Esophagus squamous epithelium (tissue), 5 donors: ENCODE measurements at regions not wholly inside any gene's neighbourhood (a gene's known extent, or its start where the extent isn't known, plus 50 kb on each side); places are given as distances from the start of the nearest gene placed in this dataset.

Experiments
- DNase-seq: peaks from one replicate; lab custom pipeline; 2025; lab: John Stamatoyannopoulos, UW
- H3K27ac ChIP-seq, 4 donors: fragments of 200-600 bp; sonication (generic); one replicate each; pipeline ENCODE4 v1.5.1; 2016 to 2019; ENCODE audit warnings: mild to moderate bottlenecking in 1 of 4
- H3K27me3 ChIP-seq, 4 donors: fragments of 200-600 bp; sonication (generic); 1 replicate in 3 of 4; 2 replicates in 1 of 4; pipeline versions ENCODE4 v1.5.1 to v1.6.0; 2017 to 2021; ENCODE audit warnings: antibody characterized with exemption in 1 of 4
- H3K36me3 ChIP-seq, 3 donors: fragments of 200-600 bp; sonication (generic); one replicate each; pipeline ENCODE4 v1.5.1; 2016 to 2019
- H3K4me1 ChIP-seq, 3 donors: fragments of 200-600 bp; sonication (generic); one replicate each; pipeline ENCODE4 v1.5.1; 2017 to 2019
- H3K4me3 ChIP-seq, 4 donors: fragments of 200-600 bp; sonication (generic); 1 replicate in 3 of 4; 2 replicates in 1 of 4; pipeline ENCODE4 v1.5.1; 2016 to 2019; ENCODE audit warnings: mild to moderate bottlenecking in 2 of 4, moderate library complexity in 1 of 4
- H3K9me3 ChIP-seq, 3 donors: fragments of 200-600 bp; sonication (generic); one replicate each; pipeline ENCODE4 v1.5.1; 2016 to 2019
- POLR2A ChIP-seq, 4 donors: fragments of 450-650 bp; IDR thresholded peaks; one replicate each; pipeline ENCODE4 v1.6.1; 2017; ENCODE audit warnings: antibody characterized with exemption in 4 of 4, mild to moderate bottlenecking in 4 of 4, moderate library complexity in 3 of 4
- WGBS, 2 donors: methylation state at CpG; one replicate each; pipeline ENCODE4 v1.1.5; 2018; 5-methylcytosine and 5-hydroxymethylcytosine counted together
- intact Hi-C: fragments of 100-400 bp; cut with DNase I; formaldehyde crosslinking; loops from one replicate; pipeline ENCODE4 v1.15.0; 2022
- TF ChIP-seq, protein P1 (sequence below), 6 experiments: fragments of 450-650 bp in 4 of 6; fragments of 200-600 bp in 2 of 6; sonication (generic) in 2 of 6; IDR thresholded peaks; one replicate each; pipeline ENCODE4 v1.5.1; 2016 to 2019; ENCODE audit warnings: antibody characterized with exemption in 6 of 6, mild to moderate bottlenecking in 4 of 6, moderate library complexity in 4 of 6
- donor health status: DM: yes; HTN: yes; CAD: no.

DNA sequence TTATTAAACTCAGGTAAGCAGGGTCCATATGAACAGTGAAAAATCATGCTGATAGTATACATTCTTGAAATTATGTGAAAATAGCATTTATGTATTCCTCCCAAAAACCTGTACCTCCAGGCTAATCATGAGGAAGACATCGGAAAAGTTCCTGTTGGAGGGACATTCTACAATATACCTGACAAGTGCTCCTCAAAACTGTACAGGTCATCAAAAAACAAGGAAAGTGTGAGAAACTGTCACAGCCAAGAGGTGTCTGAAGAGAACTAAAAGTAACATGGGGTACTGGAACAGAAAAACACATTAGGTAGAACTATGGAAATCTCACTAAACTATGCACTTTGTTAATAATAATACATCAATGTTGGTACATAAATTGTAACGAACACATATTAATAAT lies 326.7 kb downstream of the CRPPA start:
- intact Hi-C loops = no loop called here
- 71 to 89% methylated on average over 2 of the region's 2 CpGs for WGBS, 2 donors
- Histone ChIP-seq H3K27ac (no peak overlapping the region), H3K9me3 (no peaks in the 10 kb centered on the region), H3K4me3 (no peak overlapping the region), H3K36me3 (no peaks in the 10 kb centered on the region), H3K27me3 (no peaks in the 10 kb centered on the region), H3K4me1 (no peaks in the 10 kb centered on the region)
- no peak for TF ChIP-seq POLR2A (IDR thresholded peaks at IDR 0.05)
- TF ChIP-seq, protein P1, sequence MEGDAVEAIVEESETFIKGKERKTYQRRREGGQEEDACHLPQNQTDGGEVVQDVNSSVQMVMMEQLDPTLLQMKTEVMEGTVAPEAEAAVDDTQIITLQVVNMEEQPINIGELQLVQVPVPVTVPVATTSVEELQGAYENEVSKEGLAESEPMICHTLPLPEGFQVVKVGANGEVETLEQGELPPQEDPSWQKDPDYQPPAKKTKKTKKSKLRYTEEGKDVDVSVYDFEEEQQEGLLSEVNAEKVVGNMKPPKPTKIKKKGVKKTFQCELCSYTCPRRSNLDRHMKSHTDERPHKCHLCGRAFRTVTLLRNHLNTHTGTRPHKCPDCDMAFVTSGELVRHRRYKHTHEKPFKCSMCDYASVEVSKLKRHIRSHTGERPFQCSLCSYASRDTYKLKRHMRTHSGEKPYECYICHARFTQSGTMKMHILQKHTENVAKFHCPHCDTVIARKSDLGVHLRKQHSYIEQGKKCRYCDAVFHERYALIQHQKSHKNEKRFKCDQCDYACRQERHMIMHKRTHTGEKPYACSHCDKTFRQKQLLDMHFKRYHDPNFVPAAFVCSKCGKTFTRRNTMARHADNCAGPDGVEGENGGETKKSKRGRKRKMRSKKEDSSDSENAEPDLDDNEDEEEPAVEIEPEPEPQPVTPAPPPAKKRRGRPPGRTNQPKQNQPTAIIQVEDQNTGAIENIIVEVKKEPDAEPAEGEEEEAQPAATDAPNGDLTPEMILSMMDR (IDR thresholded peaks at IDR 0.05) = no peak
- no peak for DNase-seq

DNA sequence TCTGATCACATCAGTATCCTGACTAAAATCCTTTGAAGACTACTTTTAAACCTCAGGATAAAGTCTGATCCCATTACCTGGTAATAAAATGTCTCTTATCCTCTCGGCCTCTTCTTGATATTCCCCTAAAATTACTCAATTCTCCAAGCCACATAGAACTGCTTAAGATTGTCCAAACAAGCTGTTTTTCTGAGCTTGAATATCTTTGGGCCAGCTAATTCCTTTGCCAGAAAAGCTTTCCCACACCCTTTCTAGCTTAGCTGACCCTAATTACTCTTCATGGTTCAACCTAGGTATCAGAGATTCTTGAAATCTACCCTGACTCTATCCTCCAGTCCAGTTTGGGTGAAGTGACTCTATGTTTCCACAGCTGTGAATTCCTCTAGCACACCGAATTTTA lies 328.6 kb downstream of the CRPPA start:
- Histone ChIP-seq H3K4me3 (no peak overlapping the region), H3K4me1 (no peaks in the 10 kb centered on the region), H3K27ac (no peak overlapping the region), H3K27me3 (no peaks in the 10 kb centered on the region), H3K9me3 (no peaks in the 10 kb centered on the region), H3K36me3 (no peaks in the 10 kb centered on the region)
- TF ChIP-seq POLR2A (IDR thresholded peaks at IDR 0.05) = no peak
- TF ChIP-seq, protein P1 (IDR thresholded peaks at IDR 0.05) = no peak
- 69 to 89% methylated on average over 2 of the region's 2 CpGs for WGBS, 2 donors
- intact Hi-C loops = no loop called here
- no peak for DNase-seq

DNA sequence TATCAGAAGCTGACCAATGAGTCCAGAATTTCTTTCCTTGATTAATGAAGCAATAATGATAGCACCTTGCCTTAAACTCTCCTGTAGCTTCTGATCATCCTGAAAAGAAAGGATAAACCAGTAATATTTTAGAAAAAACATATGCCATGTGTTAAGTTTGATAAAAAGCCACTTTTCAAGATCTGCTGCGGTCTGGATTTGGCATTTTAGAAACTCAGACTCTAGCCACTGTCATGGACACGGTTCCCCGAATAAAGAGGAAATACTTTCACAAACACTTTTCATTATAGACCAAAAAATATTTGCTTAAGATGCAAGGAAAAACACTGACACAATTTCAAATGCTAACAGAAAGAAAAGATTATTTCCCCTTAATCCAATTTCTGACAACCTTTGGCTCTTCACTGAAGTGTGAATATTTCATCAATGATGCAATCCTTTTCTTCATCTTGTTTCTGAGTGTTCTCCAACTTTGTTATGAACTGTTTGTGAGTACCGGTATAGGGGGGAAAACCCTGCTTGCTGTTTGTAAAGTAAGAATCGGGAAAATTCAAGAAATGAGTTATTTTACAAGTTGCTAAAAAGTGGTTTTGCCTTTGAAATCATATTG lies 329.5 kb downstream of the CRPPA start:
- no peaks in the 10 kb centered on the region for H3K4me1 ChIP-seq
- no peak for DNase-seq
- no peak overlapping the region for H3K27ac ChIP-seq
- WGBS, 2 donors = 23 to 26% methylated on average over 5 of the region's 5 CpGs
- no peaks in the 10 kb centered on the region for H3K36me3 ChIP-seq
- TF ChIP-seq, protein P1 (IDR thresholded peaks at IDR 0.05) = no peak
- TF ChIP-seq POLR2A (IDR thresholded peaks at IDR 0.05) = no peak
- no peak overlapping the region for H3K4me3 ChIP-seq
- no peaks in the 10 kb centered on the region for H3K27me3 ChIP-seq
- no peaks in the 10 kb centered on the region for H3K9me3 ChIP-seq
- intact Hi-C loops = no loop called here

DNA sequence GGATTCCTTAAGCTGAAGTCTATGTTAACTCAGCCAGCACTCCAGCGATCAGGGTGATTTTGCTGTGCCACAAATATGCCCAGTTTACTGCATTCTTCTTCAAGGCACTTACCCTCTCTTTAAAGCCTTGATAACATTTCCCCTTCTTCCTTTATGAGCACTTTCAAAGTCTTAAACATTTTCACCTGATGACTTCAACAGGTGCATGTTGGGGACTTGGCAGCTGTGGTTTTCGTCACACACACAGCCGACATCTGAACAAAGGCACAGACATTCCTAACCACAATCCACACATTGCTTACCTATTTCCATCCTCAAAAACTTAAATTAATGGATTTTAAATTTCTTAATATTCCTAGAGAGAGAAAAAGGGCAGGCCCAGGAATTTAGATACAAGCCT lies 331.5 kb downstream of the CRPPA start:
- no peak for DNase-seq
- no peak for TF ChIP-seq POLR2A (IDR thresholded peaks at IDR 0.05)
- TF ChIP-seq, protein P1 (IDR thresholded peaks at IDR 0.05) = no peak
- H3K27ac ChIP-seq = no peak overlapping the region
- WGBS, 2 donors = 93 to 97% methylated on average over 3 of the region's 3 CpGs
- no peaks in the 10 kb centered on the region for H3K9me3 ChIP-seq
- intact Hi-C loops = loop anchor here (10.0 kb wide), 1 partner anchor 475 kb away; no protein-coding TSS in a partner anchor
- no peaks in the 10 kb centered on the region for H3K36me3 ChIP-seq
- no peak overlapping the region for H3K4me3 ChIP-seq
- H3K4me1 ChIP-seq = peaks cover 0 to under 1% (median 0%) of the 10 kb centered on the region in 3 donors
- no peaks in the 10 kb centered on the region for H3K27me3 ChIP-seq

DNA sequence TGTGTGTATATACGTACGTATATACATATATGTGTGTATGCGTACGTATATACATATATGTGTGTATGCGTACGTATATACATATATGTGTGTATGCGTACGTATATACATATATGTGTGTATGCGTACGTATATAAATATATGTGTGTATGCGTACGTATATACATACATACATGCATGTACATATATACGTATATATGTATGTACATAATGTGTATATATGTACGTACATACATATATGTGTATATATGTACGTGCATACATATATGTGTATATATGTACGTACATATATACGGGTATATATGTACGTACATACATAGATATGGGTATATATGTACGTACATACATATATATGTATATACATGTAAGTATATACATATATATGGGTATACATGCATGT lies 332.1 kb downstream of the CRPPA start:
- Histone ChIP-seq H3K4me1 (peaks cover 0 to 6% (median 0%) of the 10 kb centered on the region in 3 donors), H3K36me3 (no peaks in the 10 kb centered on the region), H3K4me3 (no peak overlapping the region), H3K9me3 (no peaks in the 10 kb centered on the region), H3K27me3 (no peaks in the 10 kb centered on the region), H3K27ac (no peak overlapping the region)
- intact Hi-C loops = loop anchor here (10.0 kb wide), 1 partner anchor 476 kb away; no protein-coding TSS in a partner anchor
- WGBS, 2 donors = 82 to 95% methylated on average over 19 of the region's 19 CpGs
- no peak for TF ChIP-seq POLR2A (IDR thresholded peaks at IDR 0.05)
- TF ChIP-seq, protein P1 (IDR thresholded peaks at IDR 0.05) = no peak
- no peak for DNase-seq
